GM10248 (cell line): ENCODE measurements at regions not wholly inside any gene's neighbourhood (a gene's known extent, or its start where the extent isn't known, plus 50 kb on each side); places are given as distances from the start of the nearest gene placed in this dataset.

Source experiments
- CTCF ChIA-PET: fragments of 300-600 bp; sonication (Branson Sonifier 250); formaldehyde crosslinking; extraction: SDS; loops from one replicate; lab custom pipeline; 2021; ENCODE audit warnings: antibody characterized with exemption; lab: Yijun Ruan, JAX
- POLR2A ChIA-PET: fragments of 350-650 bp; sonication (Branson Sonifier 250); formaldehyde crosslinking; extraction: SDS; loops from one replicate; lab custom pipeline; 2020; ENCODE audit warnings: antibody characterized with exemption; lab: Yijun Ruan, JAX
- DNase-seq: peaks from one replicate; pipeline ENCODE4 v3.0.0; 2012; ENCODE audit errors: extremely low spot score
- CTCF ChIP-seq: IDR thresholded peaks from 2 replicates; pipeline ENCODE4 v1.5.1; 2012; ENCODE audit warnings: mild to moderate bottlenecking, low read depth; ENCODE audit errors: extremely low read depth, missing control alignments, control extremely low read depth

DNA sequence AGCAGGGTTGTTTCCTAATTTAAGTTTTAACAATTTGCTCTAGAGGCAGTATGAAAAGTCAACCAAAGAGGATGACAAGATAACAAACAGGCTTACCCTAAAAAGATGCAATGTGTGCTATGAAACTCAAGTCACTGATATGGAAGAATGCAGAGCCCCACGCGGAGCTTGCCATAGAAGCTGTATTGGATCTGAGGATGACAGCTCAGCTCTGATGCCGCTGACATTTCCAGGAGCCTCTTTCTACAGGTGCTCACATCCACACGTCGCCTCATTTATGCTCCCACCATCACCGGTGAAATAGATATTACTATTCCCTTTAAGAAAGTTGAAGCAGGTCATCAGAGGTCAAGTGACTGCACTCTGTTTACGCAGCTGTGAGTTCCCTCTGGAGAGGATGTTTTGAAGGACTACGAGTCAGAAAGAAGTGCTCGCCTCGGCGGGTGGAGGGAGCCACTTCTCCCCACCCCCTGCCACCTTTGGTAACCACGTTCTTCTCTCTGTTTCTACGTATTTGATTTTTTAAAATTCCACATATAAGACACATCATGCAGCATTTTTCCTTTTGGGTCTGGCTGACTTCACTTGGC is 275.4 kb downstream of the GLRX3 start:
- no peak for TF ChIP-seq CTCF
- CTCF ChIA-PET = no interaction called here
- no peak for DNase-seq
- POLR2A ChIA-PET = no interaction called here

GRCh38 chr10:130412317-130412716 is 276.1 kb downstream of the GLRX3 start:
- no peak for TF ChIP-seq CTCF
- CTCF ChIA-PET = no interaction called here
- POLR2A ChIA-PET = no interaction called here

DNA sequence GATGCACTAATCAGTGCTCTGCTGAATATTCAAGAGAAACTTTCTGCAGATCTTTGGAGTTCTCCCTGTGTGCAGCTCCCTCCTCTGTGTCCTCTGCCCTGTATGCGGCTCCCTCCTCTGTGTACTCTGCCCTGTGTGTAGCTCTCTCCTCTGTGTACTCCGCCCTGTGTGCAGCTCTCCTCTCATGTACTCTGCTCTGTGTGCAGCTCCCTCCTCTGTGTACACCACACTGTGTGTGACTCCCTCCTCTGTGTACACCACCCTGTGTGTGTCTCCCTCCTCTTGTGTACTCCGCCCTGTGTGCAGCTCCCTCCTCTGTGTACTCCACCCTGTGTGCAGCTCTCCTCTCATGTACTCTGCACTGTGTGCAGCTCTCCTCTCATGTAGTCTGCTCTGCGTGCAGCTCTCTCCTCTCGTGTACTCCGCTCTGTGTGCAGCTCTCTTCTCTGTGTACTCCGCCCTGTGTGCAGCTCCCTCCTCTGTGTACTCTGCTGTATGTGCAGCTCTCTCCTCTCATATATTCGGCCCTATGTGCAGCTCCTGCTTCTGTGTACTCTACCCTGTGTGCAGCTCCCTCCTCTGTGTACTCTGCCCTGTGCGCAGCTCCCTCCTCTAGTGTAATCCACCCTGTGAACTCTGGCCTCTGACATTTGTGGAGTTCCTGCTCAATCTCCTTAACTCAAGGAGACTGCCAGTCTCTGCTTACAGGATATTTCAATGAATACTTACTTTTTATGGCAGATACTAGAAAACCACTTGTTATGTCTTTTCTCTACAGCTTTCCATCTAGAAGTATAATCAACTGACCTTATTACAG is 280.4 kb downstream of the GLRX3 start:
- DNase-seq = no peak
- ChIA-PET CTCF (interaction anchor here (1.2 kb wide), 1 partner anchor 16 kb away, joined by 3 read pairs; no protein-coding TSS in a partner anchor), POLR2A (no interaction called here)
- no peak for TF ChIP-seq CTCF

More at GRCh38 chr10:130412317-130412716, 276.1 kb downstream of the GLRX3 start:
- no peak for DNase-seq

DNA sequence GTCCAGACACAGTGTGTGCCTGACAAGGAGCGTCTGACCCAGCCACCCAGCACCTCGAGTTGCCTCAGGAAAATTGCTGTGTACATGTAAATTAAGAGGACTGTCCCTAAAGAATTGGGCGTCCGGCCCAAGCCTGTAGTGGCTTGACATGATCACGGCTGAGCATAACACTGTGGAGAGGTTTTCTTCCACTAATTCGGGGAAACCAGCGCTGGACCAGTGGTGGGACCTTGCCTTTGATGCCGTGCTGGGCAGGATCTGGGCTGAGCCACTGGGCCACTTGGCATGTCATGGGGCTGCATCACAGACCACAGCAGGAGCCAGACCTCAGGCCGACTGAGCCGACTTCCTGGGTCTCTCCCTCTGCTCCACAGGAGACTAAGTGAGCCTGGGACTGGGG is 282.5 kb downstream of the GLRX3 start:
- ChIA-PET CTCF (no interaction called here), POLR2A (no interaction called here)
- no peak for TF ChIP-seq CTCF
- DNase-seq = no peak

DNA sequence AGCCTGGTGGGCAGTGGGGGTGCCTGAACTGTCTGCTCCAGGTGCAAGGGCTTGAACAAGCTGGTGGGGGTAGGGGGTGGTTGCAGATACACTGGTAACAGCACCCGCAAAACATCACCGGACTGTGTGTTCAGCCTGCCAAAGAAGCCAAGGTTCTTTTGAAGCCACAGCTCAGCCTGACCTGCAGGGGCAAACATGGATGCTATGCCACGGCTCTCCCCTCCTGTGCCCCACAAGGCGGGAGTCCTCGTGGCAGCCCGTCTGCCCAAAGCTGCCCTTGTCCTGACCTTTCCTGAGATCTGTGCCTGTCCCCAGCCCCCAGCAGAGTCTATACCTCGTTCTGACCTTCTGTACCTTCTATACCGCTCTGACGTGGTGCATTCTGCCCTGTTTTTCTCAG is 285.7 kb downstream of the GLRX3 start:
- DNase-seq = no peak
- ChIA-PET POLR2A (no interaction called here), CTCF (no interaction called here)
- no peak for TF ChIP-seq CTCF

DNA sequence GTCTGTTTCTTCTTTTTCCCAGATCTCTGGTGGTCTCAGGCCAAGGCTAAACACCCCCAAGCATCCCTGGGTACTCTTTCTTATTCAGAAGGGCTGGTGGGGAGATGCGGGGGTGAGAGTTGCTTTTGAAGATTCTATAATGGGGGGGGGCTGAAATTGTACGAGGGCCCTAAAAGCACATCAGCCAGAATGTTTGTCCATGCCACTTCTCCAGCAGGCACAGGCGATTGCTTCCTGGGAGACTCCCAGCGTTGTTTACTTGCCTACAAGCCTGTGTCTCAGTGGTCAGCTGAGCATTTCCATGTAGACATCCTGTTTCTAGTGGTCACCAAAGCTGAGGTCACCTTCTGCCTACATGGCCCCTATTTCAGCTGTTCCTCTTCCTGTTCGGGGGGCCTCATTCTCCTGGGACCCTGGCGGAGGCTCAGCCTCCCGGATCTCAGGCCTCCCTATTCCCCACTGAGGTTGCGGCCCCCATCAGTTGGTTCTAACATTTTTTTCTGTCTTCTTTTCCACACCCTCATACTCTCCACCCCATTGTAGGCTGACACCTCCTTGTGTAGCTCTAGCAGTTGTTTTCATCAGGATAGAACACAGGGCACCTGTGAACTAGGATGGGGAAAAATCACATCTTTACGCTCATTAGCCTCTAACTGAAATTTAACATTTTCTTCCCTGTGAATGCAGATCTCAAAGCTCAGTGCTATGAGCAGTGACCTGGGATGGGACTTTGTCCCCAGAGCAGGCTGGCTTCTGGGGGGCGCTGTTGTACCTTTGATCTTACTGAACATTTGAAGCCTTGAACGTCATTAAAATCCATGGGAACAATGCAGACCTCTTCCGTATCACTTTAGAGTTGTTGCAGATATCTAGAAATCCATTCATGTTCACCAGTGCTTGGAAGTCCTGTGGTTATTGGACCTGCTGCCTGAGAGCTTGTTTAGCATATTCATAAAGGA is 286.5 kb downstream of the GLRX3 start:
- TF ChIP-seq CTCF = no peak
- ChIA-PET POLR2A (no interaction called here), CTCF (no interaction called here)
- no peak for DNase-seq
